ENCODE measurements at regions not wholly inside any gene's neighbourhood (a gene's known extent, or its start where the extent isn't known, plus 50 kb on each side); places are given as distances from the start of the nearest gene placed in this dataset.

GRCh38 chr14:101151226-101151926, 247.9 kb upstream of the RTL1 start:
- H3K4me3 ChIP-seq (ENCODE audit: low read depth, low read length), result no peak overlapping the region
- DNase-seq (ENCODE audit: low read depth), result no peak

- DNase-seq (ENCODE audit: low read depth), result no peak
- H3K4me3 ChIP-seq (ENCODE audit: low read depth, low read length), result no peak overlapping the region
Measured at GRCh38 chr14:101151927-101152305, 248.4 kb upstream of the RTL1 start.

DNA sequence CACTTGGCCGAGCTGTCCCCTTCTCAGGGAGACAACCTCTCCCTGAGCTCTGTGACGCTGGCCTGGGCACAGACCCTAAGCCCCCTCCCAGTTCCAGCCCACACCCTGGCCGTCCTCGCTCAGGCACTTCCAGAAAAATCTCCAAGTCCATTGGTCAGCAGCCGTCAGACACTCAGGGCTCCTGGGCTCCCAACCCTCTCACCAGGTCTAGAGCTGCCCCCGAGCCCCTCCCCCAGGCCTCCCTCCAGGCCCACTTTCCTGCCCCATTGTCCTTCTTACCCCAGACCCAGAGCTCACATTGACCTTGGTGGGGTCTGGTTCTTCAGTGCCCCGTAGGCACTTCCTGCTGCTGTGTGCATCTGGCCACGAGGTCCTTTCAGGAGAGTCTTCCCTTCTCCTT, 249.3 kb upstream of the RTL1 start:
- H3K4me3 ChIP-seq (ENCODE audit: low read depth, low read length), result no peak overlapping the region
- DNase-seq (ENCODE audit: low read depth), result no peak

- no peak for DNase-seq (ENCODE audit: low read depth)
- no peak overlapping the region for H3K4me3 ChIP-seq (ENCODE audit: low read depth, low read length)
Measured at GRCh38 chr14:101153691-101154090, 250.2 kb upstream of the RTL1 start.

- H3K4me3 ChIP-seq (ENCODE audit: low read depth, low read length), result no peak overlapping the region
- no peak for DNase-seq (ENCODE audit: low read depth)
Measured at GRCh38 chr14:101155575-101155974, 252.1 kb upstream of the RTL1 start.

GRCh38 chr14:101167428-101167827, 263.9 kb upstream of the RTL1 start:
- DNase-seq (ENCODE audit: low read depth), result no peak
- H3K4me3 ChIP-seq (ENCODE audit: low read depth, low read length), result no peak overlapping the region

DNA sequence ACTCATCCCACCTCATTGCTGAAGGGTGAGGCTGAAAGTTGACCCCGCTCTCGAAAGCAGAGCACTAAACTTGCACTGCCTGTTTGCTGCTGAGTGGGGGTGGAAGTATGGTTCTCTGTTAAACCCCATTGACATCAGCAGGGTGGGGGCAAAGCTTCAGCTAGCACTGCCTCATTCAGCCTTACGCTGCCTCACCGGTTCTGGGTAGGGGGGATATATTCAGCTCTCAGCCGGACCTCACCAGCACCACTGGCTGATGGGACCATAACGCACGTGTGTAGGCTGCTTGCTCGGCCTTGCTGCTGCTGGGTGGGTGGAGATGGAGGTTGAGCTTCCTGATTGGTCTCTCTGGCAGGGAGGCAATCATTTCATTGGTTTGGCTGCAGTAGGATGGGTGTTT, 265.7 kb upstream of the RTL1 start:
- H3K4me3 ChIP-seq (ENCODE audit: low read depth, low read length), result no peak overlapping the region
- no peak for DNase-seq (ENCODE audit: low read depth)

DNA sequence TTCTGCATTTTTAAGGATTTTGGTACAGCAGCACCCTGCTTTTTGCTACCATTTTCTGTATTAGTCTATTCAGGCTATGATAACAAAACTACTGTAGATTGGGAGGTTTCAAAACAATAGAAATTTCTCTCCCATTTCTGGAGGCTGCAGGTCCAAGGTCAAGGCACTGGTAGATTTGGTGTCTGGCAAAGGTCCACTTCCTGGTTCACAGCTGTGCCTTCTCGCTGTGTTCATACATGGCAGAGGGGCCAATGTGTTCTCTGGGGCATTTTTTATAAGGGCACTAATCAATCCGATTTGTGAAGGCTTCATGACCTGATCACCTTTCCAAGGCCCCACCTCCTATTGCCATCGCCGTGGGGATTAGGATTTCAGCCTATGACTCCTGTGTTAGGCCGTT, 268.1 kb upstream of the RTL1 start:
- no peak for DNase-seq (ENCODE audit: low read depth)
- no peak overlapping the region for H3K4me3 ChIP-seq (ENCODE audit: low read depth, low read length)

- H3K4me3 ChIP-seq (ENCODE audit: low read depth, low read length), result no peak overlapping the region
- DNase-seq (ENCODE audit: low read depth), result no peak
Measured at GRCh38 chr14:101173698-101174521, 270.4 kb upstream of the RTL1 start.

DNA sequence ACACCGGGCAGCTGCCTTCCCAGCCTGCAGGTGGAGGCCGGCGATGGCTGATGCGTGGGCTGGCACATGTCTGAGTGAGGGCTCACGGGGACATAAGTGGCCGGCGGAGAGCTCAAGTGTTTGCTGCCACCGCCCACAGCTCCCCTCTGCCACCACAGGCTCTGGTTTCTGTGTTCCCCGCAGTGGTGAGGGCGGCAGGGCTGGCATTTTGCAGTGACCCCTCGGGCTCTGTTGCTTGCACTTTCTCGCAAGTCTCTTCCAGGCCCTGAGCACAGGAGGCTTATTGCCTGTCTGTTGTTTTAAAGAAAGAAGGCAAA, 271.0 kb upstream of the RTL1 start:
- no peak overlapping the region for H3K4me3 ChIP-seq (ENCODE audit: low read depth, low read length)
- no peak for DNase-seq (ENCODE audit: low read depth)

- no peak for DNase-seq (ENCODE audit: low read depth)
Measured at GRCh38 chr14:101174980-101175606, 271.6 kb upstream of the RTL1 start.

DNA sequence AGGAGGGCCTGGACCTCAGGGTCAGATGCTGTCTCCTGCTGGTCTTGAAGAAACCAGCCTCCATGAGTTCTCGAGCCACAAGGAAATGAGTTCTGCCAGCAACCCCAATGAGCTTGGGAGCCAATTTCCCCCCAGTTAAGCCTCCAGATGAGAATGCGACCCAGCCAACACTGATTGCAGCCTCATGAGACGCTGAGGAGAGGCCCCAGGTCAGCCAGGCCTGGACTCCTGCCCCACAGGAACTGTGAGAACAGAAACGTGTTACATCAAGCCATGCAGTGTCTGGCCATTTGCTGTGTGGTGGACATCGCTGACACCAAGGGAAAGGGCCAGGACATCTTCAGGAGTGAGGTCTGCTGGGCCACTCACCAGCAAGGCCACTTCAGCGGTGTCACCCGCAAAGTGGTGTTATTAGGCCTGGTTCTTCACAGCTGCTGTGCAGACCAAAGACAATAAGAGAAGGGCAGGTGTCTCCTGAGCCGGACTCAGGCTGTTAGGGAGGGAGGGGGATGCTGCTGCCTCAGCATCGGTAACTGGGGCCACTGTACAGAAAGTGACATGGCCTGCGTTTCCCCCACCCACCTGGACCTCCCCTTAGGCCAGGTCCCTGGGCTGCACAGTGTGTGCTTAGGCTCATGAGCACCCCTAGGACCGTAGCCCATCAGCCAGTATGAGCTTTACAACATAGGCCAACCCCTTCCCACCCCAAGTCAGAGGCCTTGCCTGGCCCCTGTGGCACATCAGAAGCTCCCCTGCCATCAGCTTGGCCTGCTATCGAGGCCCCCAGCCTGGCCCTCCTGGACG, 272.4 kb upstream of the RTL1 start:
- no peak overlapping the region for H3K4me3 ChIP-seq (ENCODE audit: low read depth, low read length)
- DNase-seq (ENCODE audit: low read depth), result no peak

More at GRCh38 chr14:101174980-101175606, 271.6 kb upstream of the RTL1 start:
- H3K4me3 ChIP-seq (ENCODE audit: low read depth, low read length), result no peak overlapping the region

DNA sequence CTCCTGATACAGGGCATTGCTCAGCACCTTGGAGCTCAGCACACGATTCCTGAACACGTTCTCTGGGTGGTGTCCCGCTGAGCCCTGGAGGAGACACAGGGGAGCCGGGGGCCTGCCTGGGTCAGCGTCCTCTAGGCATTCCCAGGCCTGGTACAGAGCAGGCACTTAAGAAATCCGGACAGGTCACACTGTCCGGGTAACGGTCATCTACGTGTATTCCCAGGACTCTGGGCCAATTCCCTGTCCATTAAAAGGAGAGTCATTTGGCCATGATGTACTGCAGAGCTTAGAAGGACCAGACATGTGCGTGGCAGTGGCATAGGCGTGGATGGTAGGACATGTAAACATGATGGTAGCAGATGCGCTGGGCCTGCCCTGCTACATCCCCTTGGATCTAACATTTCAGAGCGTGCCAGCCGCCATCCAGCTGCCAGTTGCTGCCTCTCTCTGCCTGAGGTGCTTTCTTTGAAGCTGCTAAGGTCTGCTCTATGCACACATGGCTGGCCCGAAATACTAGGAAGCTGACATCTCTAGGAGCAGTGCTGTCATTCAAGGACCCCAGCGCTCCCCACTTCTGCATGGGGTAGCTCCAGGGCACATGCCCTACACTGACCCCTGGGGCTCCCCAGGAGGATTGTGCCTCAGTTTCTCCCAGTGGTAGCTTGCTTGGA, 273.1 kb upstream of the RTL1 start:
- no peak for DNase-seq (ENCODE audit: low read depth)
- H3K4me3 ChIP-seq (ENCODE audit: low read depth, low read length), result no peak overlapping the region

- DNase-seq (ENCODE audit: low read depth), result no peak
- no peak overlapping the region for H3K4me3 ChIP-seq (ENCODE audit: low read depth, low read length)
Measured at GRCh38 chr14:101177301-101177971, 273.9 kb upstream of the RTL1 start.

- H3K4me3 ChIP-seq (ENCODE audit: low read depth, low read length), result no peak overlapping the region
- no peak for DNase-seq (ENCODE audit: low read depth)
Measured at GRCh38 chr14:101178184-101179072, 274.9 kb upstream of the RTL1 start.

DNA sequence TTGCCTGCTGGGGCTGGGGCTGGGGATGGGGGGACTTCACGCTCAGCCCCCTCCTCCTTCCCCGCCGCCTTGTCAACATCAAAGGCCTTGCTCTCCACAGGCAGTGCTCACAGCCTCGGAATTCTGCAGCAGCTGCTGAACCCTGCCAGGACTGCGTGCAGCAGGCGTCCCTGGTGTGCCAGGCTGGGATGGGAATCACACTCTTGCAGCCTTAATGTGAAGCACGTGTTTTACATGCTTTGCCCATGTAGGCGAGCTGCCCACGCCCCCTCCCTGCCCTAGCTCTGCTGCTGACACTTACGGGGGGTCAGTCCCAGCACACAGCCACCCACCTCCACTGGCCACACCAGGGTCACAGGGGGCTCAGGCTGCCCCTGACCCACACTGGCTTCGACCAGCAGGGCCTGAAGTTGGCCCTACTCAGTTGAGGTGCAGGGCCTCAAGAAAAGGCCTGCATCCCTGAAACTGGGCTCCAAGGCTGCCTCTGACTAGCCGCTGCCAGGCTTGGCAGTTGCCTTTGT, 276.2 kb upstream of the RTL1 start:
- DNase-seq (ENCODE audit: low read depth), result no peak
- H3K4me3 ChIP-seq (ENCODE audit: low read depth, low read length), result no peak overlapping the region

DNA sequence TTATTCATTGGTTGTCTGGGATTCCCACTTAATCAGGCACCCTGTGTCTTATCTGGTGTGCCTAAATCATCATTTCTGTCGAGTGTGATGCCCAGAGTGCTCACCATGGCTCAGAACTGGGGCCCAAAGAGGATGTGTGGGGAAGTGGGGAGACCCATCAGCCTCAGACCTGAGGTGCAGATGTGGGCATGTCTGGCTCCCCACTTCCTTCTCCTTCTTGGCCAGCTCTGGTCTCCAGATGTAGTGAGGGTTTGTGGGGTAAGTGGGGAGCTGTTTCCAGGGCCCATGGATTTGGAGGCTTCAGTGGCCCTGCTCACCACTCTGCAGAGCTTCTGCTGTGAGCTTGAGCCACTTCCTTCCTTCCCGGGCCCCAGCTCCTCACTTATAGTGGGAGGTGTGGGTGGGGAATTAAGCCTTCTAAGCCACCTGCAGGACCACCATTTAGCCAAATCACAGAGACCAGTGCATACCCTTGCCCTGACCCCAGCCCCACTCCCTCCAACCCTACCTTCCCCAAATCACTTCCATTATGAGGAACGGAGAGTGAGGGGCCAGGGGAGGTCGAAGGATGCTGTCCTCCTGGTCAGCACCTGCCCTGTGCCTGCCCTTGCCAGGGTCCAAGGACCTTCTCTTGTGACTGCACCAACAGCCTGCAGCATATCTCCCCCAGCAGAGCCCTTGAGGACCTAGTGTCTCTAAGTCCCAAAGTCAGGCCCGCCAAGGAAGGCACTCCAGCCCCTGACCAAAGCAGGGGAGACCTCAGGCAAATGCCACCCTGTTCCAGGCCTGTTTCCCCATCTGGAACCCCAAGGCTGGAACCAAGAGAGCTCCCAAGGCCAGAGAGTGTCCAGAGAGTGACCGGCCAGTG, 278.2 kb upstream of the RTL1 start:
- DNase-seq (ENCODE audit: low read depth), result no peak
- H3K4me3 ChIP-seq (ENCODE audit: low read depth, low read length), result no peak overlapping the region

Measured in skeletal muscle cell (primary cell).